ENCODE measurements at regions not wholly inside any gene's neighbourhood (a gene's known extent, or its start where the extent isn't known, plus 50 kb on each side); places are given as distances from the start of the nearest gene placed in this dataset.

DNA sequence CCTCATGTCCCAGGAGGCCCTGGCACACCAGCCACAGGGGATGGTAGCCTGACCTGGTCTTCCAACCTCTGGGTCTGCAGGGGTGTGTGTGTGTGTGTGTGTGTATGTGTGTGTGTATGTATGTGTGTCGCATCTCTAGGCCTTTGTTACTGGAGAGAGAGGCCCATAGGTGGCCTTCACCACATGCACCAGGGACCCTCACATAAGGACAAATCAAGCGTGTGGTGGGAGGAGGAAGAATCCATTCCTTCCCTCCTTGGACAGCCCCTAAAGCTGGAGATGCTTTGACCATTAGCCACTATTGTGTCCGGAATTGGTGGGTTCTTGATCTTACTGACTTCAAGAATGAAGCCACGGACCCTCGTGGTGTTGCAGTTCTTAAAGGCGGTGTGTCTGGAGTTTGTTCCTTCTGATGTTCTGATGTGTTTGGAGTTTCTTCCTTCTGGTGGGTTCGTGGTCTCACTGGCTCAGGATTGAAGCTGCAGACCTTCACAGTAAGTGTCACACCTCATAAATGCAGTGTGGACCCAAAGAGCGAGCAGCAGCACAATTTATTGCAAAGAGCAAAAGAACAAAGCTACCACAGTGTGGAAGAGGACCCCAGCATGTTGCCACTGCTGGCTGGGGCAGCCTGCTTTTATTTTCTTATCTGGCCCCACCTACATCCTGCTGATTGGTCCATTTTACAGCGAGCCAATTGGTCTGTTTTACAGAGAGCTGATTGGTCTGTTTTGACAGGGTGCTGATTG lies 104.1 kb downstream of the DDX1 start:
- TF ChIP-seq, protein P1, sequence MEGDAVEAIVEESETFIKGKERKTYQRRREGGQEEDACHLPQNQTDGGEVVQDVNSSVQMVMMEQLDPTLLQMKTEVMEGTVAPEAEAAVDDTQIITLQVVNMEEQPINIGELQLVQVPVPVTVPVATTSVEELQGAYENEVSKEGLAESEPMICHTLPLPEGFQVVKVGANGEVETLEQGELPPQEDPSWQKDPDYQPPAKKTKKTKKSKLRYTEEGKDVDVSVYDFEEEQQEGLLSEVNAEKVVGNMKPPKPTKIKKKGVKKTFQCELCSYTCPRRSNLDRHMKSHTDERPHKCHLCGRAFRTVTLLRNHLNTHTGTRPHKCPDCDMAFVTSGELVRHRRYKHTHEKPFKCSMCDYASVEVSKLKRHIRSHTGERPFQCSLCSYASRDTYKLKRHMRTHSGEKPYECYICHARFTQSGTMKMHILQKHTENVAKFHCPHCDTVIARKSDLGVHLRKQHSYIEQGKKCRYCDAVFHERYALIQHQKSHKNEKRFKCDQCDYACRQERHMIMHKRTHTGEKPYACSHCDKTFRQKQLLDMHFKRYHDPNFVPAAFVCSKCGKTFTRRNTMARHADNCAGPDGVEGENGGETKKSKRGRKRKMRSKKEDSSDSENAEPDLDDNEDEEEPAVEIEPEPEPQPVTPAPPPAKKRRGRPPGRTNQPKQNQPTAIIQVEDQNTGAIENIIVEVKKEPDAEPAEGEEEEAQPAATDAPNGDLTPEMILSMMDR (IDR thresholded peaks at IDR 0.05) = no peak
- TF ChIP-seq POLR2A (IDR thresholded peaks at IDR 0.05) = no peak
